H9 (cell line): ENCODE measurements at regions not wholly inside any gene's neighbourhood (a gene's known extent, or its start where the extent isn't known, plus 50 kb on each side); places are given as distances from the start of the nearest gene placed in this dataset.

ENCODE experiments used
- DNase-seq: peaks from one replicate; pipeline ENCODE4 v3.0.0-alpha.2; 2017
- H2AFZ ChIP-seq: one replicate; pipeline ENCODE4 v1.6.1; 2013; ENCODE audit warnings: mild to moderate bottlenecking, low read length, control low read depth, moderate library complexity
- H2AK5ac ChIP-seq: 2 replicates; pipeline ENCODE4 v1.6.1; 2013; ENCODE audit warnings: low read length, control low read depth, mixed read lengths; ENCODE audit not compliant: insufficient read length
- H2BK120ac ChIP-seq: one replicate; pipeline ENCODE4 v1.6.1; 2013; ENCODE audit warnings: low read depth, mild to moderate bottlenecking, low read length, control low read depth, inconsistent platforms; ENCODE audit not compliant: poor library complexity, severe bottlenecking
- H2BK12ac ChIP-seq: 2 replicates; pipeline ENCODE4 v1.6.1; 2013; ENCODE audit warnings: low read length, control low read depth, mixed read lengths, low read depth; ENCODE audit not compliant: insufficient read length
- H2BK15ac ChIP-seq: 2 replicates; pipeline ENCODE4 v1.6.1; 2013; ENCODE audit warnings: low read depth, low read length, control low read depth
- H2BK20ac ChIP-seq: one replicate; pipeline ENCODE4 v1.6.1; 2013; ENCODE audit warnings: low read depth, mild to moderate bottlenecking, low read length, control low read depth, inconsistent platforms; ENCODE audit not compliant: poor library complexity, severe bottlenecking
- H2BK5ac ChIP-seq: 2 replicates; pipeline ENCODE4 v1.6.1; 2013; ENCODE audit warnings: low read length, control low read depth, mixed read lengths; ENCODE audit not compliant: insufficient read length
- H3K14ac ChIP-seq: 2 replicates; pipeline ENCODE4 v1.6.1; 2013; ENCODE audit warnings: low read length, control low read depth; ENCODE audit not compliant: insufficient read depth
- H3K18ac ChIP-seq: 2 replicates; pipeline ENCODE4 v1.6.1; 2013; ENCODE audit warnings: low read depth, mild to moderate bottlenecking, mixed read lengths, low read length, control low read depth; ENCODE audit not compliant: insufficient read length
- H3K23ac ChIP-seq: 2 replicates; pipeline ENCODE4 v1.6.1; 2013; ENCODE audit warnings: low read length, control low read depth, mixed read lengths, low read depth; ENCODE audit not compliant: insufficient read length
- H3K23me2 ChIP-seq: 2 replicates; pipeline ENCODE4 v1.6.1; 2013; ENCODE audit warnings: low read depth, mild to moderate bottlenecking, mixed read lengths, low read length, control low read depth; ENCODE audit not compliant: insufficient read length, poor library complexity, severe bottlenecking
- H3K27ac ChIP-seq: 2 replicates; pipeline ENCODE4 v1.5.1; 2013; ENCODE audit warnings: low read length, control low read depth, mixed read lengths, low read depth; ENCODE audit not compliant: insufficient read length
- H3K27me3 ChIP-seq: 2 replicates; pipeline ENCODE4 v1.6.1; 2013; ENCODE audit warnings: low read length, control low read depth, inconsistent platforms; ENCODE audit not compliant: insufficient read depth
- H3K4ac ChIP-seq: 2 replicates; pipeline ENCODE4 v1.6.1; 2013; ENCODE audit warnings: low read depth, mild to moderate bottlenecking, control low read depth, inconsistent platforms, low read length, moderate library complexity
- H3K4me1 ChIP-seq: 2 replicates; pipeline ENCODE4 v1.6.1; 2013; ENCODE audit warnings: low read length, control low read depth, inconsistent platforms; ENCODE audit not compliant: insufficient read depth
- H3K4me2 ChIP-seq: 2 replicates; pipeline ENCODE4 v1.6.1; 2013; ENCODE audit warnings: low read length, control low read depth, mixed read lengths; ENCODE audit not compliant: insufficient read length, insufficient read depth
- H3K56ac ChIP-seq: 2 replicates; pipeline ENCODE4 v1.6.1; 2013; ENCODE audit warnings: low read depth, mild to moderate bottlenecking, mixed read lengths, low read length, control low read depth; ENCODE audit not compliant: insufficient read length
- H3K79me1 ChIP-seq: 2 replicates; pipeline ENCODE4 v1.6.1; 2013; ENCODE audit warnings: low read depth, mild to moderate bottlenecking, moderate library complexity, low read length, control low read depth, inconsistent platforms; ENCODE audit not compliant: insufficient read depth, poor library complexity, severe bottlenecking
- H3K79me2 ChIP-seq: 2 replicates; pipeline ENCODE4 v1.6.1; 2013; ENCODE audit warnings: low read length, control low read depth, inconsistent platforms; ENCODE audit not compliant: insufficient read depth
- H3K9ac ChIP-seq: 2 replicates; pipeline ENCODE4 v1.6.1; 2013; ENCODE audit warnings: low read length, control low read depth, mixed read lengths; ENCODE audit not compliant: insufficient read length; ENCODE audit errors: extremely low read depth
- H3K9me3 ChIP-seq: one replicate; pipeline ENCODE4 v1.6.1; 2013; ENCODE audit warnings: low read depth, low read length, inconsistent platforms; ENCODE audit not compliant: control insufficient read depth
- H3T11ph ChIP-seq: one replicate; pipeline ENCODE4 v1.6.1; 2013; ENCODE audit warnings: mild to moderate bottlenecking, low read length, control low read depth, inconsistent platforms
- H4K20me1 ChIP-seq: one replicate; pipeline ENCODE4 v1.6.1; 2013; ENCODE audit not compliant: control insufficient read depth, insufficient read length, insufficient read depth
- H4K5ac ChIP-seq: 2 replicates; pipeline ENCODE4 v1.6.1; 2013; ENCODE audit warnings: low read depth, mild to moderate bottlenecking, mixed read lengths, low read length, control low read depth; ENCODE audit not compliant: insufficient read length
- H4K8ac ChIP-seq: replicated peaks from 2 replicates; pipeline ENCODE4 v1.6.1; 2013; ENCODE audit warnings: low read length, control low read depth, mixed read lengths, low read depth; ENCODE audit not compliant: insufficient read length
- H4K91ac ChIP-seq: 2 replicates; pipeline ENCODE4 v1.6.1; 2013; ENCODE audit warnings: low read depth, mild to moderate bottlenecking, moderate library complexity, mixed read lengths, low read length, control low read depth; ENCODE audit not compliant: insufficient read length
- H3K27ac Mint-ChIP-seq, 3 experiments: 2 replicates in 2 of 3; 3 replicates in 1 of 3; pipeline ENCODE4 v1.8.0; 2020 to 2021; ENCODE audit warnings: mixed read lengths in 3 of 3, mild to moderate bottlenecking in 1 of 3, moderate library complexity in 1 of 3
- H3K27me3 Mint-ChIP-seq: 2 replicates; pipeline ENCODE4 v1.8.0; 2021; ENCODE audit warnings: low read depth, mild to moderate bottlenecking, moderate library complexity, mixed read lengths
- H3K36me3 Mint-ChIP-seq, 3 experiments: 2 replicates in 2 of 3; 3 replicates in 1 of 3; pipeline ENCODE4 v1.8.0; 2020 to 2021; ENCODE audit warnings: low read depth in 3 of 3, mixed read lengths in 3 of 3; ENCODE audit not compliant: insufficient read depth in 1 of 3
- H3K4me1 Mint-ChIP-seq, 2 experiments: 2 replicates each; pipeline ENCODE4 v1.8.0; 2020; ENCODE audit warnings: mixed read lengths in 2 of 2
- H3K4me3 Mint-ChIP-seq, 2 experiments: 2 replicates in 1 of 2; 3 replicates in 1 of 2; pipeline ENCODE4 v1.8.0; 2020 to 2021; ENCODE audit warnings: mild to moderate bottlenecking in 2 of 2, mixed read lengths in 2 of 2, moderate library complexity in 1 of 2
- H3K9me3 Mint-ChIP-seq, 2 experiments: 2 replicates in 1 of 2; 3 replicates in 1 of 2; pipeline ENCODE4 v1.8.0; 2020; ENCODE audit warnings: mild to moderate bottlenecking in 2 of 2, mixed read lengths in 2 of 2, moderate library complexity in 1 of 2
- WGBS: extraction: QIAGEN DNeasy Blood & Tissue Kit; methylation state at CpG from one replicate; pipeline ENCODE4 v1.1.7; 2013; ENCODE audit warnings: missing lambda C conversion rate, low lambda C conversion rate, mixed read lengths; ENCODE audit not compliant: insufficient read length; ENCODE audit errors: extremely low coverage; 5-methylcytosine and 5-hydroxymethylcytosine counted together
- TF ChIP-seq, protein P1 (sequence below): fragments of 200-600 bp; sonication (generic); conservative IDR thresholded peaks from 3 replicates; pipeline ENCODE4 v1.8.0; 2021; ENCODE audit warnings: antibody characterized with exemption, mild to moderate bottlenecking

DNA sequence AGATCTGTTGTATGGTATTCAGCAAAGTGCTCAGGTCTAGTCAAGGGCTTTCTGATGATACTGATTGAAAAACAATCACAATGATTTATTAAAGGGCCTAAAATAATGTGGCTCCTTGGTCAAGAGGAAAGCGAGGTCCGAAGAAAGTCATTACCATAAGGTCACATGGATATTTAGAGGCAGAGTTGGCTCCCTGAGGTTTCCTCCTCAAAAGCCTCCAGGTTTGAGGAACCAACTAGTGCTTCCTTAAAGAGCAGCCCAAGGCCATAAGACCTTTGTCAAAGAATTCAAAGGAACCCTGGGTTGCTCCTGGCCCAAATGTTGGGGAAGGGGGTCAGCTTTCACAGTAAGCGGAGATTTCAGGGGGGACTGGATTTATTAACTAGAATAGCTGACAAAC is 280.7 kb upstream of the ATP5MC3 start:
- TF ChIP-seq, protein P1, sequence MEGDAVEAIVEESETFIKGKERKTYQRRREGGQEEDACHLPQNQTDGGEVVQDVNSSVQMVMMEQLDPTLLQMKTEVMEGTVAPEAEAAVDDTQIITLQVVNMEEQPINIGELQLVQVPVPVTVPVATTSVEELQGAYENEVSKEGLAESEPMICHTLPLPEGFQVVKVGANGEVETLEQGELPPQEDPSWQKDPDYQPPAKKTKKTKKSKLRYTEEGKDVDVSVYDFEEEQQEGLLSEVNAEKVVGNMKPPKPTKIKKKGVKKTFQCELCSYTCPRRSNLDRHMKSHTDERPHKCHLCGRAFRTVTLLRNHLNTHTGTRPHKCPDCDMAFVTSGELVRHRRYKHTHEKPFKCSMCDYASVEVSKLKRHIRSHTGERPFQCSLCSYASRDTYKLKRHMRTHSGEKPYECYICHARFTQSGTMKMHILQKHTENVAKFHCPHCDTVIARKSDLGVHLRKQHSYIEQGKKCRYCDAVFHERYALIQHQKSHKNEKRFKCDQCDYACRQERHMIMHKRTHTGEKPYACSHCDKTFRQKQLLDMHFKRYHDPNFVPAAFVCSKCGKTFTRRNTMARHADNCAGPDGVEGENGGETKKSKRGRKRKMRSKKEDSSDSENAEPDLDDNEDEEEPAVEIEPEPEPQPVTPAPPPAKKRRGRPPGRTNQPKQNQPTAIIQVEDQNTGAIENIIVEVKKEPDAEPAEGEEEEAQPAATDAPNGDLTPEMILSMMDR: no peak
- Histone ChIP-seq H3K27me3 (no peaks in the 10 kb centered on the region), H4K5ac (no peak overlapping the region), H2BK120ac (no peak overlapping the region), H4K20me1 (no peaks in the 10 kb centered on the region), H3K18ac (no peak overlapping the region), H2BK5ac (no peak overlapping the region), H3K4ac (no peak overlapping the region), H3K4me1 (peaks cover 3% of the 10 kb centered on the region; the same call in 1 of the 2 replicates), H3K23me2 (no peaks in the 10 kb centered on the region), H2AK5ac (no peak overlapping the region), H3K79me2 (no peaks in the 10 kb centered on the region), H3K56ac (no peak overlapping the region), H3K4me2 (no peak overlapping the region), H4K91ac (no peak overlapping the region), H3T11ph (no peak overlapping the region), H3K79me1 (no peaks in the 10 kb centered on the region), H3K9me3 (no peaks in the 10 kb centered on the region), H2BK20ac (no peak overlapping the region), H3K9ac (no peak overlapping the region), H2AFZ (no peak overlapping the region), H3K14ac (no peak overlapping the region), H4K8ac (no peak overlapping the region), H2BK12ac (no peak overlapping the region), H3K27ac (no peak overlapping the region), H2BK15ac (no peak overlapping the region), H3K23ac (no peak overlapping the region)
- H3K27ac Mint-ChIP-seq: no peak overlapping the region
- no CpG with 5 or more reads among the region's 3 CpGs for WGBS
- peaks cover 20 to 23% of the 10 kb centered on the region in 2 experiments for H3K9me3 Mint-ChIP-seq
- H3K27me3 Mint-ChIP-seq: peaks cover 5% of the 10 kb centered on the region
- H3K4me1 Mint-ChIP-seq: peaks cover 5 to 10% of the 10 kb centered on the region in 2 experiments
- no peak for DNase-seq
- H3K36me3 Mint-ChIP-seq: peaks cover 12 to 22% (median 15%) of the 10 kb centered on the region in 3 experiments
- no peak overlapping the region for H3K4me3 Mint-ChIP-seq
